ENCODE measurements at regions not wholly inside any gene's neighbourhood (a gene's known extent, or its start where the extent isn't known, plus 50 kb on each side); places are given as distances from the start of the nearest gene placed in this dataset.

DNA sequence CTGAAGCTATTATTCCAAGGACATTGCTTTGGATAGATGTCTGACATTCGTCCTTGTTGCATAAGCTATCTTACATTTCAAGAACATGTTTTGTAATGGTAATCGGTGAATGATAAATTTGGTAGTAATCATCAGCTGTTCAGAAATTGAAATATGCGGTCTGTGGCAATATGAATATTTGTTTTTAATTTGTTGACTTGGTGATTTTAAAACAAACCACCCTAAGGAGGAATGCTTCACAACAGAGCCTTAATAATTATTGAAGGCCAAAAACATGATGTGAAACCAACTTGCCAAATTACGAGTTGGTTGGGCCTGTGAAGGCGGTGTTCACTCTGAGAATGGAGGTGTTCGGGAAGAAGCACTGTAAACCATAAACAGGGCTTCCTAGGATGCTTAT, 149.7 kb upstream of the TUT7 start:
- no peak overlapping the region for H3K4me3 ChIP-seq (ENCODE audit: low read length in 2 of 2)
- H3K27ac ChIP-seq (replicated peaks; ENCODE audit: low read length): no peak overlapping the region
- H2BK5ac ChIP-seq (ENCODE audit: low read length): no peak overlapping the region
- H3K4ac ChIP-seq (ENCODE audit: low read length): no peak overlapping the region
- H2AFZ ChIP-seq (ENCODE audit: low read length): no peak overlapping the region
- WGBS, 2 donors (ENCODE audit: extremely low coverage in 2 of 2, insufficient read length in 2 of 2, insufficient replicate concordance in 1 of 2): no CpG with 5 or more reads among the region's 6 CpGs
- no peak overlapping the region for H2BK15ac ChIP-seq (ENCODE audit: low read length)
- no peaks in the 10 kb centered on the region for H3K79me1 ChIP-seq (ENCODE audit: low read depth, low read length)
- H3K9ac ChIP-seq (ENCODE audit: low read depth, low read length, poor library complexity): no peak overlapping the region
- no peak overlapping the region for H3K23ac ChIP-seq (ENCODE audit: low read depth, low read length, poor library complexity)
- no peak overlapping the region for H3K18ac ChIP-seq (ENCODE audit: low read length)
- DNase-seq (ENCODE audit: low spot score): no peak
- no peaks in the 10 kb centered on the region for H3K4me1 ChIP-seq (ENCODE audit: control insufficient read depth in 2 of 2, insufficient read depth in 1 of 2, low read depth in 1 of 2, low read length in 2 of 2)
- H3K27me3 ChIP-seq (ENCODE audit: control insufficient read depth in 3 of 3, insufficient read depth in 3 of 3, low read depth in 1 of 3, low read length in 3 of 3): no peaks in the 10 kb centered on the region
- H4K8ac ChIP-seq (ENCODE audit: low read depth, low read length): no peak overlapping the region
- H2AK5ac ChIP-seq (ENCODE audit: low read depth, low read length): no peak overlapping the region
- no peak overlapping the region for H3K4me2 ChIP-seq (ENCODE audit: insufficient read depth, low read length, poor library complexity, severe bottlenecking)
- H3K14ac ChIP-seq (ENCODE audit: low read length): no peak overlapping the region
- no peak overlapping the region for H2BK12ac ChIP-seq (ENCODE audit: low read length)
- H3K9me3 ChIP-seq (replicated peaks in 1 of 2; ENCODE audit: control insufficient read depth in 2 of 2, insufficient read depth in 1 of 2, low read depth in 1 of 2, low read length in 2 of 2): no peaks in the 10 kb centered on the region
- no peak overlapping the region for H4K91ac ChIP-seq (ENCODE audit: low read depth, low read length, poor library complexity)
- no peak overlapping the region for H2BK120ac ChIP-seq (ENCODE audit: low read depth, low read length)
- H3K36me3 ChIP-seq (replicated peaks in 1 of 2; ENCODE audit: control insufficient read depth in 2 of 2, insufficient read depth in 2 of 2, low read length in 2 of 2): no peaks in the 10 kb centered on the region

DNA sequence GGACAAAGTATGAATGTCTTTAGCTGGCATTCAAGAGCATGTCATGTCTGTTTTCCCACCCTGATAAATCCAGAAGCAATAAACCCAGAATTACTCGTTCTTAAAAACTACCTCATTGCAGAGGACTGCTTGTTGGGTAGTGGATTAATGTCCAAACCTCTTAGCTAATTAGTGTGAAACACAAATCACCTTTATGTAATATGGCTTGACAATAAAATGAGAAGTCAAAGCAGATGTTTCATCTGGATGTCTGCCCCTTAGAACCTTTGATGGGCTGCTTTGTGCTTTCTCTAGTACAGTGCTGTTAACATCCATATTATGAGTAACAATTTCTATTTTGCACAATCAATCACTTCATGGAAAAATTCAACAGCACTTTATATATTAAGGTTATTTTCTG, 149.1 kb upstream of the TUT7 start:
- no peak for DNase-seq (ENCODE audit: low spot score)

GRCh38 chr9:86500667-86501435, 146.6 kb upstream of the TUT7 start:
- no peak for DNase-seq (ENCODE audit: low spot score)
- no peak overlapping the region for H3K4me3 ChIP-seq (ENCODE audit: low read length in 2 of 2)

More for the DNA sequence above, 149.1 kb upstream of the TUT7 start:
- H2BK15ac ChIP-seq (ENCODE audit: low read length): no peak overlapping the region
- no peak overlapping the region for H3K4me3 ChIP-seq (ENCODE audit: low read length in 2 of 2)
- H2AK5ac ChIP-seq (ENCODE audit: low read depth, low read length): no peak overlapping the region
- H3K79me1 ChIP-seq (ENCODE audit: low read depth, low read length): no peaks in the 10 kb centered on the region
- no peaks in the 10 kb centered on the region for H3K4me1 ChIP-seq (ENCODE audit: control insufficient read depth in 2 of 2, insufficient read depth in 1 of 2, low read depth in 1 of 2, low read length in 2 of 2)
- H3K27me3 ChIP-seq (ENCODE audit: control insufficient read depth in 3 of 3, insufficient read depth in 3 of 3, low read depth in 1 of 3, low read length in 3 of 3): no peaks in the 10 kb centered on the region
- H3K18ac ChIP-seq (ENCODE audit: low read length): no peak overlapping the region
- no CpG with 5 or more reads among the region's 1 CpG for WGBS, 2 donors (ENCODE audit: extremely low coverage in 2 of 2, insufficient read length in 2 of 2, insufficient replicate concordance in 1 of 2)
- no peak overlapping the region for H3K4ac ChIP-seq (ENCODE audit: low read length)
- no peak overlapping the region for H2AFZ ChIP-seq (ENCODE audit: low read length)
- no peak overlapping the region for H2BK120ac ChIP-seq (ENCODE audit: low read depth, low read length)
- H3K14ac ChIP-seq (ENCODE audit: low read length): no peak overlapping the region
- H3K9ac ChIP-seq (ENCODE audit: low read depth, low read length, poor library complexity): no peak overlapping the region
- no peak overlapping the region for H3K4me2 ChIP-seq (ENCODE audit: insufficient read depth, low read length, poor library complexity, severe bottlenecking)
- no peak overlapping the region for H3K27ac ChIP-seq (replicated peaks; ENCODE audit: low read length)
- H3K36me3 ChIP-seq (replicated peaks in 1 of 2; ENCODE audit: control insufficient read depth in 2 of 2, insufficient read depth in 2 of 2, low read length in 2 of 2): no peaks in the 10 kb centered on the region
- H4K8ac ChIP-seq (ENCODE audit: low read depth, low read length): no peak overlapping the region
- H3K9me3 ChIP-seq (replicated peaks in 1 of 2; ENCODE audit: control insufficient read depth in 2 of 2, insufficient read depth in 1 of 2, low read depth in 1 of 2, low read length in 2 of 2): no peaks in the 10 kb centered on the region
- H2BK5ac ChIP-seq (ENCODE audit: low read length): no peak overlapping the region
- H2BK12ac ChIP-seq (ENCODE audit: low read length): no peak overlapping the region
- no peak overlapping the region for H4K91ac ChIP-seq (ENCODE audit: low read depth, low read length, poor library complexity)
- no peak overlapping the region for H3K23ac ChIP-seq (ENCODE audit: low read depth, low read length, poor library complexity)

GRCh38 chr9:86500031-86500430, 145.8 kb upstream of the TUT7 start:
- Histone ChIP-seq H3K4me2 (ENCODE audit: insufficient read depth, low read length, poor library complexity, severe bottlenecking) (no peak overlapping the region), H3K4me3 (ENCODE audit: low read length in 2 of 2) (no peak overlapping the region), H2BK12ac (ENCODE audit: low read length) (no peak overlapping the region), H3K27me3 (ENCODE audit: control insufficient read depth in 3 of 3, insufficient read depth in 3 of 3, low read depth in 1 of 3, low read length in 3 of 3) (no peaks in the 10 kb centered on the region), H2AFZ (ENCODE audit: low read length) (no peak overlapping the region), H3K79me1 (ENCODE audit: low read depth, low read length) (no peaks in the 10 kb centered on the region), H3K27ac (replicated peaks; ENCODE audit: low read length) (no peak overlapping the region), H3K9ac (ENCODE audit: low read depth, low read length, poor library complexity) (no peak overlapping the region), H3K4me1 (ENCODE audit: control insufficient read depth in 2 of 2, insufficient read depth in 1 of 2, low read depth in 1 of 2, low read length in 2 of 2) (no peaks in the 10 kb centered on the region), H3K23ac (ENCODE audit: low read depth, low read length, poor library complexity) (no peak overlapping the region), H3K36me3 (replicated peaks in 1 of 2; ENCODE audit: control insufficient read depth in 2 of 2, insufficient read depth in 2 of 2, low read length in 2 of 2) (no peaks in the 10 kb centered on the region), H4K8ac (ENCODE audit: low read depth, low read length) (no peak overlapping the region), H2BK5ac (ENCODE audit: low read length) (no peak overlapping the region), H2BK120ac (ENCODE audit: low read depth, low read length) (no peak overlapping the region), H2AK5ac (ENCODE audit: low read depth, low read length) (no peak overlapping the region), H3K14ac (ENCODE audit: low read length) (no peak overlapping the region), H4K91ac (ENCODE audit: low read depth, low read length, poor library complexity) (no peak overlapping the region), H3K9me3 (replicated peaks in 1 of 2; ENCODE audit: control insufficient read depth in 2 of 2, insufficient read depth in 1 of 2, low read depth in 1 of 2, low read length in 2 of 2) (no peaks in the 10 kb centered on the region), H3K18ac (ENCODE audit: low read length) (no peak overlapping the region), H2BK15ac (ENCODE audit: low read length) (no peak overlapping the region), H3K4ac (ENCODE audit: low read length) (no peak overlapping the region)
- no CpG with 5 or more reads among the region's 1 CpG for WGBS, 2 donors (ENCODE audit: extremely low coverage in 2 of 2, insufficient read length in 2 of 2, insufficient replicate concordance in 1 of 2)
- DNase-seq (ENCODE audit: low spot score): no peak

More at GRCh38 chr9:86500667-86501435, 146.6 kb upstream of the TUT7 start:
- Histone ChIP-seq H3K9me3 (replicated peaks in 1 of 2; ENCODE audit: control insufficient read depth in 2 of 2, insufficient read depth in 1 of 2, low read depth in 1 of 2, low read length in 2 of 2) (no peaks in the 10 kb centered on the region), H2AK5ac (ENCODE audit: low read depth, low read length) (no peak overlapping the region), H3K4me1 (ENCODE audit: control insufficient read depth in 2 of 2, insufficient read depth in 1 of 2, low read depth in 1 of 2, low read length in 2 of 2) (no peaks in the 10 kb centered on the region), H4K91ac (ENCODE audit: low read depth, low read length, poor library complexity) (no peak overlapping the region), H3K9ac (ENCODE audit: low read depth, low read length, poor library complexity) (no peak overlapping the region), H2BK120ac (ENCODE audit: low read depth, low read length) (no peak overlapping the region), H3K27ac (replicated peaks; ENCODE audit: low read length) (no peak overlapping the region), H3K36me3 (replicated peaks in 1 of 2; ENCODE audit: control insufficient read depth in 2 of 2, insufficient read depth in 2 of 2, low read length in 2 of 2) (no peaks in the 10 kb centered on the region), H3K4ac (ENCODE audit: low read length) (no peak overlapping the region), H3K4me2 (ENCODE audit: insufficient read depth, low read length, poor library complexity, severe bottlenecking) (no peak overlapping the region), H3K79me1 (ENCODE audit: low read depth, low read length) (no peaks in the 10 kb centered on the region), H2BK12ac (ENCODE audit: low read length) (no peak overlapping the region), H2BK5ac (ENCODE audit: low read length) (no peak overlapping the region), H3K14ac (ENCODE audit: low read length) (no peak overlapping the region), H2BK15ac (ENCODE audit: low read length) (no peak overlapping the region), H3K18ac (ENCODE audit: low read length) (no peak overlapping the region), H3K23ac (ENCODE audit: low read depth, low read length, poor library complexity) (no peak overlapping the region), H4K8ac (ENCODE audit: low read depth, low read length) (no peak overlapping the region), H2AFZ (ENCODE audit: low read length) (no peak overlapping the region), H3K27me3 (ENCODE audit: control insufficient read depth in 3 of 3, insufficient read depth in 3 of 3, low read depth in 1 of 3, low read length in 3 of 3) (no peaks in the 10 kb centered on the region)
- no CpG with 5 or more reads among the region's 9 CpGs for WGBS, 2 donors (ENCODE audit: extremely low coverage in 2 of 2, insufficient read length in 2 of 2, insufficient replicate concordance in 1 of 2)

Data from neuronal stem cell (in vitro differentiated cells).